ENCODE measurements at regions not wholly inside any gene's neighbourhood (a gene's known extent, or its start where the extent isn't known, plus 50 kb on each side); places are given as distances from the start of the nearest gene placed in this dataset.

- in situ Hi-C loops (cut with HindIII; ENCODE audit: low sequenced_read_pairs) = no loop called here
Measured at GRCh38 chr21:28272272-28272992, 720.2 kb downstream of the LTN1 start.

GRCh38 chr21:28269173-28269572 lies 723.5 kb downstream of the LTN1 start:
- in situ Hi-C loops (cut with HindIII; ENCODE audit: low sequenced_read_pairs) = no loop called here

- in situ Hi-C loops (cut with HindIII; ENCODE audit: low sequenced_read_pairs) = no loop called here
Measured at GRCh38 chr21:28268685-28269084, 724.0 kb downstream of the LTN1 start.

- in situ Hi-C loops (cut with HindIII; ENCODE audit: low sequenced_read_pairs) = no loop called here
Measured at GRCh38 chr21:28267449-28267848, 725.2 kb downstream of the LTN1 start.

GRCh38 chr21:28266061-28266460 lies 726.6 kb downstream of the LTN1 start:
- in situ Hi-C loops (cut with HindIII; ENCODE audit: low sequenced_read_pairs) = no loop called here

- in situ Hi-C loops (cut with HindIII; ENCODE audit: low sequenced_read_pairs) = no loop called here
Measured at GRCh38 chr21:28263974-28264373, 728.7 kb downstream of the LTN1 start.

GRCh38 chr21:28261298-28261697 lies 731.4 kb downstream of the LTN1 start:
- in situ Hi-C loops (cut with HindIII; ENCODE audit: low sequenced_read_pairs) = no loop called here

GRCh38 chr21:28257276-28257675 lies 735.4 kb downstream of the LTN1 start:
- in situ Hi-C loops (cut with HindIII; ENCODE audit: low sequenced_read_pairs) = no loop called here

GRCh38 chr21:28256837-28257236 lies 735.8 kb downstream of the LTN1 start:
- in situ Hi-C loops (cut with HindIII; ENCODE audit: low sequenced_read_pairs) = no loop called here

- in situ Hi-C loops (cut with HindIII; ENCODE audit: low sequenced_read_pairs) = no loop called here
Measured at GRCh38 chr21:28256420-28256831, 736.3 kb downstream of the LTN1 start.

- in situ Hi-C loops (cut with HindIII; ENCODE audit: low sequenced_read_pairs) = no loop called here
Measured at GRCh38 chr21:28253961-28254360, 738.7 kb downstream of the LTN1 start.

GRCh38 chr21:28253338-28253737 lies 739.3 kb downstream of the LTN1 start:
- in situ Hi-C loops (cut with HindIII; ENCODE audit: low sequenced_read_pairs) = no loop called here

GRCh38 chr21:28252928-28253327 lies 739.7 kb downstream of the LTN1 start:
- in situ Hi-C loops (cut with HindIII; ENCODE audit: low sequenced_read_pairs) = no loop called here

GRCh38 chr21:28250946-28251345 lies 741.7 kb downstream of the LTN1 start:
- in situ Hi-C loops (cut with HindIII; ENCODE audit: low sequenced_read_pairs) = no loop called here

- in situ Hi-C loops (cut with HindIII; ENCODE audit: low sequenced_read_pairs) = no loop called here
Measured at GRCh38 chr21:28247454-28248020, 745.1 kb downstream of the LTN1 start.

- in situ Hi-C loops (cut with HindIII; ENCODE audit: low sequenced_read_pairs) = no loop called here
Measured at GRCh38 chr21:28240586-28240985, 752.1 kb downstream of the LTN1 start.

GRCh38 chr21:28239340-28239739 lies 753.3 kb downstream of the LTN1 start:
- in situ Hi-C loops (cut with HindIII; ENCODE audit: low sequenced_read_pairs) = no loop called here

GRCh38 chr21:28237661-28238060 lies 755.0 kb downstream of the LTN1 start:
- in situ Hi-C loops (cut with HindIII; ENCODE audit: low sequenced_read_pairs) = no loop called here

- in situ Hi-C loops (cut with HindIII; ENCODE audit: low sequenced_read_pairs) = no loop called here
Measured at GRCh38 chr21:28235169-28235895, 757.3 kb downstream of the LTN1 start.

GRCh38 chr21:28234326-28234725 lies 758.4 kb downstream of the LTN1 start:
- in situ Hi-C loops (cut with HindIII; ENCODE audit: low sequenced_read_pairs) = no loop called here

GRCh38 chr21:28233536-28234220 lies 759.0 kb downstream of the LTN1 start:
- in situ Hi-C loops (cut with HindIII; ENCODE audit: low sequenced_read_pairs) = no loop called here

- in situ Hi-C loops (cut with HindIII; ENCODE audit: low sequenced_read_pairs) = no loop called here
Measured at GRCh38 chr21:28230559-28230958, 762.1 kb downstream of the LTN1 start.

Data from DLD1 (cell line).